HCT116 (cell line): ENCODE measurements at regions not wholly inside any gene's neighbourhood (a gene's known extent, or its start where the extent isn't known, plus 50 kb on each side); places are given as distances from the start of the nearest gene placed in this dataset.

Experiments used
- ATAC-seq: fragments of 200-7000 bp; cut with Tn5 transposase; 2 replicates; pipeline ENCODE4 v1.9.1; 2020; ENCODE audit warnings: mild to moderate bottlenecking, moderate library complexity
- BruUV-seq: library from RNA; stranded (reverse); fragments of 400-500 nt; replicated peaks from 2 replicates; lab custom pipeline; 2021; lab: Mats Ljungman, UMichigan
- CTCF ChIA-PET: fragments of 300-600 bp; sonication (Branson Sonifier 250); formaldehyde crosslinking; loops from one replicate; lab custom pipeline; 2021; ENCODE audit warnings: antibody characterized with exemption; lab: Charles Lee
- POLR2A ChIA-PET: fragments of 300-600, 350-600 bp; sonication (Branson Sonifier 250); formaldehyde crosslinking; loops from one replicate; lab custom pipeline; 2021; ENCODE audit warnings: antibody characterized with exemption; lab: Charles Lee
- RAD21 ChIA-PET, 2 experiments: fragments of 300-600 bp; sonication (Branson Sonifier 250); formaldehyde crosslinking; loops; one replicate each; lab custom pipeline; 2023; ENCODE audit warnings: low total read pairs in 2 of 2; ENCODE audit not compliant: uncharacterized antibody in 2 of 2, unreplicated experiment in 2 of 2, low non-redundant PET in 1 of 2; lab: Charles Lee
- DNase-seq: peaks from one replicate; pipeline ENCODE4 v3.0.0-alpha.2; 2010; ENCODE audit warnings: low read depth, low spot score
- H2AFZ ChIP-seq: fragments of 200-600 bp; shearing (Covaris generic), sonication (generic); 2 replicates; pipeline ENCODE4 v1.6.1; 2017; ENCODE audit warnings: low read depth, mixed run types, mixed read lengths, antibody characterized with exemption, low read length; ENCODE audit not compliant: poor library complexity, severe bottlenecking
- H3K27ac ChIP-seq: 2 replicates; pipeline ENCODE4 v1.5.1; 2012; ENCODE audit warnings: low read depth, low read length
- H3K27me3 ChIP-seq: fragments of 200-600 bp; sonication (generic); 2 replicates; pipeline ENCODE4 v1.6.1; 2016; ENCODE audit warnings: mixed run types, low read length, mixed read lengths; ENCODE audit not compliant: insufficient read depth
- H3K36me3 ChIP-seq, 2 experiments: fragments of 200-500 bp in 1 of 2; fragments of 200-600 bp in 1 of 2; sonication (Bioruptor generic) in 1 of 2; sonication (generic) in 1 of 2; 2 replicates each; pipeline versions ENCODE4 v1.5.1 to v1.6.1; 2014 to 2016; ENCODE audit warnings: low read length in 2 of 2, inconsistent platforms in 1 of 2, mixed read lengths in 1 of 2, mixed run types in 1 of 2; ENCODE audit not compliant: insufficient read depth in 2 of 2, control insufficient read depth in 1 of 2
- H3K4me1 ChIP-seq, 2 experiments: fragments of 200-600 bp in 1 of 2; sonication (generic) in 1 of 2; 2 replicates each; pipeline versions ENCODE4 v1.5.1 to v1.6.1; 2012 to 2017; ENCODE audit warnings: low read length in 2 of 2, inconsistent platforms in 1 of 2, mild to moderate bottlenecking in 1 of 2, mixed read lengths in 1 of 2, mixed run types in 1 of 2, moderate library complexity in 1 of 2; ENCODE audit not compliant: insufficient read depth in 2 of 2, control insufficient read depth in 1 of 2
- H3K4me2 ChIP-seq: fragments of 200-600 bp; sonication (generic); 2 replicates; pipeline ENCODE4 v1.6.1; 2017; ENCODE audit warnings: mixed run types, low read length, mixed read lengths
- H3K4me3 ChIP-seq, 2 experiments: fragments of 200-600 bp in 1 of 2; sonication (generic) in 1 of 2; replicated peaks in 1 of 2; 2 replicates each; pipeline ENCODE4 v1.5.1; 2011 to 2016; ENCODE audit warnings: low read length in 2 of 2, control low read depth in 1 of 2, low read depth in 1 of 2, mild to moderate bottlenecking in 1 of 2, mixed read lengths in 1 of 2, mixed run types in 1 of 2
- H3K79me2 ChIP-seq: fragments of 200-600 bp; sonication (generic); 2 replicates; pipeline ENCODE4 v1.6.1; 2017; ENCODE audit warnings: mild to moderate bottlenecking, mixed run types, low read length, moderate library complexity, mixed read lengths; ENCODE audit not compliant: insufficient read depth
- H3K9ac ChIP-seq: fragments of 200-600 bp; sonication (generic); 2 replicates; pipeline ENCODE4 v1.6.1; 2016; ENCODE audit warnings: low read length, mixed read lengths
- H3K9me2 ChIP-seq: fragments of 200-600 bp; sonication (generic), shearing (Covaris generic); 2 replicates; pipeline ENCODE4 v1.6.1; 2017; ENCODE audit warnings: mixed run types, mild to moderate bottlenecking, moderate library complexity; ENCODE audit not compliant: insufficient read depth
- H3K9me3 ChIP-seq, 2 experiments: fragments of 200-500 bp in 1 of 2; fragments of 200-600 bp in 1 of 2; sonication (Bioruptor generic) in 1 of 2; sonication (generic) in 1 of 2; 2 replicates each; pipeline ENCODE4 v1.6.1; 2014 to 2017; ENCODE audit warnings: low read length in 2 of 2, mixed read lengths in 2 of 2, inconsistent platforms in 1 of 2, low read depth in 1 of 2, mild to moderate bottlenecking in 1 of 2, mixed run types in 1 of 2, moderate library complexity in 1 of 2; ENCODE audit not compliant: control insufficient read depth in 1 of 2, insufficient read depth in 1 of 2
- H4K20me1 ChIP-seq: fragments of 200-600 bp; sonication (generic), shearing (Covaris generic); 2 replicates; pipeline ENCODE4 v1.6.1; 2017; ENCODE audit warnings: mixed run types, mild to moderate bottlenecking, moderate library complexity; ENCODE audit not compliant: insufficient read depth
- ATF3 ChIP-seq: IDR thresholded peaks from 2 replicates; pipeline ENCODE4 v1.6.1; 2012
- CBX3 ChIP-seq: IDR thresholded peaks from 2 replicates; pipeline ENCODE4 v1.6.1; 2012; ENCODE audit warnings: low read depth
- CTCF ChIP-seq, 3 experiments: fragments of 200-600 bp in 1 of 3; sonication (generic) in 1 of 3; IDR thresholded peaks in 2 of 3; conservative IDR thresholded peaks in 1 of 3; 2 replicates each; pipeline ENCODE4 v1.5.1; 2012 to 2017; ENCODE audit warnings: low read depth in 2 of 3, low read length in 2 of 3, antibody characterized with exemption in 1 of 3, borderline replicate concordance in 1 of 3, control low read depth in 1 of 3, mild to moderate bottlenecking in 1 of 3, mixed read lengths in 1 of 3, mixed run types in 1 of 3, moderate library complexity in 1 of 3; ENCODE audit not compliant: insufficient read depth in 1 of 3
- EGR1 ChIP-seq: IDR thresholded peaks from 2 replicates; pipeline ENCODE4 v1.6.1; 2012; ENCODE audit warnings: low read depth
- ELF1 ChIP-seq: IDR thresholded peaks from 2 replicates; pipeline ENCODE4 v1.6.1; 2012; ENCODE audit warnings: low read depth, borderline replicate concordance
- EZH2 ChIP-seq: fragments of 200-600 bp; sonication (generic); IDR thresholded peaks from 2 replicates; pipeline ENCODE4 v1.6.1; 2017; ENCODE audit warnings: antibody characterized with exemption, mixed run types
- FOSL1 ChIP-seq: IDR thresholded peaks from 2 replicates; pipeline ENCODE4 v1.6.1; 2012; ENCODE audit warnings: low read depth
- POLR2A ChIP-seq: IDR thresholded peaks from 2 replicates; pipeline ENCODE4 v1.7.0; 2011; ENCODE audit warnings: borderline replicate concordance; ENCODE audit not compliant: insufficient read depth, insufficient read length; ENCODE audit errors: extremely low read depth
- POLR2AphosphoS5 ChIP-seq: IDR thresholded peaks from 2 replicates; pipeline ENCODE4 v1.6.1; 2011; ENCODE audit warnings: mild to moderate bottlenecking, low read depth, low read length, moderate library complexity
- RAD21 ChIP-seq: IDR thresholded peaks from 2 replicates; pipeline ENCODE4 v1.6.1; 2012; ENCODE audit warnings: low read depth, mild to moderate bottlenecking
- REST ChIP-seq: IDR thresholded peaks from 2 replicates; pipeline ENCODE4 v1.6.1; 2012; ENCODE audit warnings: low read depth
- SIN3A ChIP-seq: IDR thresholded peaks from 2 replicates; pipeline ENCODE4 v1.6.1; 2012; ENCODE audit warnings: low read depth
- YY1 ChIP-seq: IDR thresholded peaks from 2 replicates; pipeline ENCODE4 v1.6.1; 2011; ENCODE audit warnings: low read length, low read depth, moderate library complexity, mild to moderate bottlenecking; ENCODE audit not compliant: insufficient replicate concordance; ENCODE audit errors: extremely low read depth
- ZBTB33 ChIP-seq: IDR thresholded peaks from 2 replicates; pipeline ENCODE4 v1.6.1; 2011; ENCODE audit warnings: mild to moderate bottlenecking, low read length, moderate library complexity; ENCODE audit not compliant: insufficient replicate concordance; ENCODE audit errors: extremely low read depth
- ZFX ChIP-seq: fragments of 450-650 bp; IDR thresholded peaks from 2 replicates; pipeline ENCODE4 v1.6.1; 2017
- intact Hi-C: fragments of 100-400 bp; cut with micrococcal nuclease; formaldehyde crosslinking; loops from 2 replicates; pipeline ENCODE4 v1.10.0; 2022

- BruUV-seq: no TSS peak
- H3K27me3 ChIP-seq: peaks cover 15% of the 10 kb centered on the region
- H3K27ac ChIP-seq: no peak overlapping the region
- H3K9me3 ChIP-seq: no peaks in the 10 kb centered on the region
- no peak overlapping the region for H3K9ac ChIP-seq
- H3K4me2 ChIP-seq: no peak overlapping the region
- H4K20me1 ChIP-seq: no peaks in the 10 kb centered on the region
- no peak overlapping the region for H2AFZ ChIP-seq
- ChIA-PET POLR2A (no interaction called here), RAD21 (no interaction called here)
- intact Hi-C loops: no loop called here
- H3K4me3 ChIP-seq: no peak overlapping the region
- DNase-seq (no peak), ATAC-seq (no peak)
- no peaks in the 10 kb centered on the region for H3K79me2 ChIP-seq
- no peaks in the 10 kb centered on the region for H3K4me1 ChIP-seq
- TF ChIP-seq ZBTB33: no peak
- TF ChIP-seq ATF3: no peak
- TF ChIP-seq EGR1: no peak
- no peak for TF ChIP-seq SIN3A
- TF ChIP-seq CBX3: no peak
- TF ChIP-seq POLR2A: no peak
- TF ChIP-seq RAD21: no peak
- TF ChIP-seq CTCF (IDR thresholded peaks at IDR 0.05 in 2 of 3, conservative IDR thresholded peaks at IDR 0.05 in 1 of 3; ENCODE audit: borderline replicate concordance in 1 of 3, insufficient read depth in 1 of 3, low read depth in 2 of 3, low read length in 2 of 3): no peak
- TF ChIP-seq ELF1: no peak
- TF ChIP-seq FOSL1: no peak
- no peak for TF ChIP-seq YY1
- TF ChIP-seq EZH2: no peak
- no peak for TF ChIP-seq ZFX
- no peak for TF ChIP-seq REST
- no peak for TF ChIP-seq POLR2AphosphoS5
- TF ChIP-seq, all 23 proteins: peak for 0
- Histone ChIP-seq H3K9me2 (no peaks in the 10 kb centered on the region), H3K36me3 (no peaks in the 10 kb centered on the region)
- CTCF ChIA-PET: no interaction called here
Measured at GRCh38 chr3:193096076-193096475, 144.9 kb upstream of the PLAAT1 start.
